ENCODE measurements at regions not wholly inside any gene's neighbourhood (a gene's known extent, or its start where the extent isn't known, plus 50 kb on each side); places are given as distances from the start of the nearest gene placed in this dataset.
"Not testable (repeated sequence)": the region's sequence is repeated elsewhere in the genome, so short reads cannot be mapped to it uniquely, and the experiment has no call there.

GRCh38 chr3:70647094-70647493, 334.7 kb upstream of the MDFIC2 start:
- intact Hi-C loops (cut with micrococcal nuclease), result no loop called here

- intact Hi-C loops (cut with micrococcal nuclease), result no loop called here
Observed at GRCh38 chr3:70646635-70647034, 334.2 kb upstream of the MDFIC2 start.

- intact Hi-C loops (cut with micrococcal nuclease), result no loop called here
Observed at GRCh38 chr3:70640481-70640880, 328.0 kb upstream of the MDFIC2 start.

GRCh38 chr3:70635301-70635700, 322.9 kb upstream of the MDFIC2 start:
- intact Hi-C loops (cut with micrococcal nuclease), result no loop called here

- intact Hi-C loops (cut with micrococcal nuclease), result no loop called here
Observed at GRCh38 chr3:70631716-70632307, 319.4 kb upstream of the MDFIC2 start.

GRCh38 chr3:70621451-70621850, 309.0 kb upstream of the MDFIC2 start:
- intact Hi-C loops (cut with micrococcal nuclease), result no loop called here

- intact Hi-C loops (cut with micrococcal nuclease), result no loop called here
Observed at GRCh38 chr3:70620956-70621355, 308.5 kb upstream of the MDFIC2 start.

GRCh38 chr3:70620367-70620766, 307.9 kb upstream of the MDFIC2 start:
- intact Hi-C loops (cut with micrococcal nuclease), result no loop called here

- intact Hi-C loops (cut with micrococcal nuclease), result no loop called here
Observed at GRCh38 chr3:70618151-70618550, 305.7 kb upstream of the MDFIC2 start.

GRCh38 chr3:70617349-70617748, 304.9 kb upstream of the MDFIC2 start:
- intact Hi-C loops (cut with micrococcal nuclease), result not testable (repeated sequence)

- intact Hi-C loops (cut with micrococcal nuclease), result no loop called here
Observed at GRCh38 chr3:70615286-70615685, 302.8 kb upstream of the MDFIC2 start.

GRCh38 chr3:70614111-70614510, 301.7 kb upstream of the MDFIC2 start:
- intact Hi-C loops (cut with micrococcal nuclease), result no loop called here

GRCh38 chr3:70612920-70613319, 300.5 kb upstream of the MDFIC2 start:
- intact Hi-C loops (cut with micrococcal nuclease), result no loop called here

GRCh38 chr3:70611667-70612277, 299.3 kb upstream of the MDFIC2 start:
- intact Hi-C loops (cut with micrococcal nuclease), result not testable (repeated sequence)

- intact Hi-C loops (cut with micrococcal nuclease), result no loop called here
Observed at GRCh38 chr3:70608434-70608833, 296.0 kb upstream of the MDFIC2 start.

GRCh38 chr3:70607469-70607868, 295.0 kb upstream of the MDFIC2 start:
- intact Hi-C loops (cut with micrococcal nuclease), result no loop called here

GRCh38 chr3:70606018-70606417, 293.6 kb upstream of the MDFIC2 start:
- intact Hi-C loops (cut with micrococcal nuclease), result no loop called here

- intact Hi-C loops (cut with micrococcal nuclease), result no loop called here
Observed at GRCh38 chr3:70603103-70603502, 290.7 kb upstream of the MDFIC2 start.

GRCh38 chr3:70597312-70597711, 284.9 kb upstream of the MDFIC2 start:
- intact Hi-C loops (cut with micrococcal nuclease), result no loop called here

GRCh38 chr3:70583682-70584081, 271.2 kb upstream of the MDFIC2 start:
- intact Hi-C loops (cut with micrococcal nuclease), result no loop called here

GRCh38 chr3:70582803-70583202, 270.4 kb upstream of the MDFIC2 start:
- intact Hi-C loops (cut with micrococcal nuclease), result no loop called here

GRCh38 chr3:70580021-70580420, 267.6 kb upstream of the MDFIC2 start:
- intact Hi-C loops (cut with micrococcal nuclease), result no loop called here

- intact Hi-C loops (cut with micrococcal nuclease), result no loop called here
Observed at GRCh38 chr3:70571696-70572095, 259.3 kb upstream of the MDFIC2 start.

GRCh38 chr3:70570584-70570983, 258.1 kb upstream of the MDFIC2 start:
- intact Hi-C loops (cut with micrococcal nuclease), result no loop called here
